NOMO-1 (cell line): ENCODE measurements at regions not wholly inside any gene's neighbourhood (a gene's known extent, or its start where the extent isn't known, plus 50 kb on each side); places are given as distances from the start of the nearest gene placed in this dataset.

Source experiments
- DNase-seq, 2 experiments: peaks; one replicate each; lab custom pipeline; 2025; ENCODE audit not compliant: unreplicated experiment in 2 of 2; lab: John Stamatoyannopoulos, UW

DNA sequence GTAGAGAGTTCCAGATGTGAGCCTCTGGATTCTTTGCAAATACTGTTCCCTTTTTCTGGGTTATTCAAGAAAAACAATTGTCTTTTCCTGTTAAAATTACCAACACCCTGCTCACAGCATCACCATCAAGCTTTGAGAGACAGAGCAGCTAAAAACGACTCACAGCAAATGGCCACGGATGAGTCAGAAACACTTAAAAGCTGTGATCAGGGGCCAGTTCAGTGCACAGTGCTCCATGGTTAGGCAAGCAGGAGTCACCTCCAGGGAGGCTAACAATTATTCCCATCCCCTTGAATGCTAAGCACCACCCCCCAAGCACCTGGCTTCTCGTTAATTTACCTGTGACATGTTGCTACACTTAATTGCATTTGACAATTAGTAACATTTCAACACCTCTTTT is 128.4 kb upstream of the CAMK1G start:
- DNase-seq, result no peak

DNA sequence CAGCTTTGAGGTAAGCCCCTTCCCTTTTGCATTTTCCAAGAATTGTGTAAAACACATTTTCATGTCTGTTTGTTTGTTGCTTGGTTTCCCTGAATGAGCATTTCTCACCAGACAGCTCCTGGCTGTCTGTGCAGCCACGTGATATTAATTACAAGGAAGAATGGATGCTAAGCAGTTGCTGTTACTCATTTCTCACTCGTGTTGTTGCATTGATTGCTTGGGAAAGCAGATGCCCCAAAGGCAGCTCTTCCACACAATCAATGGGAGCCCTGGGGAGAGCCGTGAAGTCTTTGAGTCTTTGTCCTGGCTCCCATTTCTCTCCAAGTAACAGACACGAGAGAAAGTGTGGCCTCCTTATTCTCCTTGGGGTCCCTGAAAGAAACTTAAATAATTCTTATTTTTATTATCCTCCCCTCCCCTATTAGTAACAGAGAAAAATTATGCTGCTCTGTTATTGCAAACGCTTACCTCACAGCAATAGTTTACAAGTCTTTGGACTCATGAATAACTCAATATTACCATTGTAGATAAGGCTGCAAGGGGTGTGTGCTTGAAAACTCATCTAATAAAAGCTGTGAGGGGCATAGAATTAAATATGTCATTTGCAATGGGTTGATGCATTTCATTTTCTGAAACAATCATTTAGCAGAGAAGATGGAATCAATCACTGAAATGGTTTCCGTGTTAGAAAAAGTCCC is 127.7 kb upstream of the CAMK1G start:
- DNase-seq, result no peak

GRCh38 chr1:209456878-209457277 is 126.6 kb upstream of the CAMK1G start:
- DNase-seq, result no peak

DNA sequence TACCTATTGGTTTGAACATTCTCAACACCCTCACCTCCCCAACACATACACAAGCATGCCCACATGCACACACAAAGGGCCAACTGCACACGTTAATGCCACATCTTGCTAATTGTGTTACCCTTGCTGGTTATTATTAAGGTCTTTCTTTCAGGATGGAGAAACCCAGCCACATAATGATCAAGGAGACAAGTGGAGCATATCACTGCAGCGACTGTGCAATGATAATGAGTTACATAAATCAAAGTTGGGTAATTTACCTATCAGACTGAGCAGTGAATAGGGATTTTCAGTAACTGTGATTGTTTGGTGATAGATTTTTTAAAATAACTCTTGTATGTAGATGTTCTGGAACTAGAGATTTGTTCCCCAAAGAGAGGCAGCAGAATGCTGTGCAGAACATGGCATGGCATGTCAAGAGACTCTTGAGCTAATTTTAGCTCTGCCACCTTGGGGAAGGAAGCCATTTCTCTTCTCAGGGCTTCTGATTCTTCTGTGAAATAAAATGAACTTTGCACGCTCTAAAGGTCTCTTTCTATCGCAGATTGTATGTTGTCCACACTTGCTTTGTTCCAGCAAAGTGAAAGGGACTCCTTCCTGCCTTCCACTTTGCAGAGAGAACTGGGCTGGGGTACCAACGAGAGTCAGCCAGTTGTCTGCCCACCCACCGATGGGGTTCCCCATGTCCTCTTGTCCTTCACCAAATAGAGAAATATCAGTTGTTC is 126.0 kb upstream of the CAMK1G start:
- DNase-seq, result no peak

DNA sequence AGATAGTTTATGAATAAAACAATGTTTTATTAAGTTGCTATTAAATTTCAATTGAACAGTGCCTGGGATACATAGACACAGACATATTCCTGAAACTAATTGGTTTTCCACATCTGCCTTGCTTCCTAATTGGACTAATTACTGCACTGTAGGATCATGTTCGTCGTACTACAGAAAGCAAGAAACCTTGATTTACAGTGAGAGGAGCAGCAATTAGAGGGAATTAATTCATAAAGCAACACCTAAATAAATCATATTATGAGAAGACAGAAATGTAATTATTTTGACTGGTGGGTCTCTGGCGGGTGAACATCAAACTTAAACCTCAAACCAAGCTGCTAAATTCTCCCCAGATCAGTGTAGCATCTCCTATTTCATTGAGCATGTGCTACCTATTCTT is 124.6 kb upstream of the CAMK1G start:
- no peak for DNase-seq

DNA sequence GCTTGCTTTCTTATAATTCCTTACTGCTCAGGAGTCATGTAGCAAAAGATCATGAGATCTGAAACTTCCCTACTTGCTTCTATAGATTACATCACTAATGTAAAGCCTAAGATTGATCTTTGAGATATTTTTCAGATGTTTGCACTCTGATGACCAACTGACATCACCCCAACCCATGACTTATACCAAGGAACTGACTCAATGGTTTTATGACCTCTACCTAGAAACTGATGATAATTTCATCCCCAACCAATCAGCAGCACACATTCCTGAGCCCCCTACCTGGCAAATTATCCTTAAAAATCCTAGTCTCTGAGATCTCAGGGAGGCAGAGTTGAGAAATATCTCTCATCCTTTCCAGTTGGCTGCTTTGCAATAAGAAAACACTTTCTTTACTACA is 122.3 kb upstream of the CAMK1G start:
- no peak for DNase-seq

- DNase-seq, result no peak
These were observed 121.1 kb upstream of the CAMK1G start for GRCh38 chr1:209462433-209462832.

DNA sequence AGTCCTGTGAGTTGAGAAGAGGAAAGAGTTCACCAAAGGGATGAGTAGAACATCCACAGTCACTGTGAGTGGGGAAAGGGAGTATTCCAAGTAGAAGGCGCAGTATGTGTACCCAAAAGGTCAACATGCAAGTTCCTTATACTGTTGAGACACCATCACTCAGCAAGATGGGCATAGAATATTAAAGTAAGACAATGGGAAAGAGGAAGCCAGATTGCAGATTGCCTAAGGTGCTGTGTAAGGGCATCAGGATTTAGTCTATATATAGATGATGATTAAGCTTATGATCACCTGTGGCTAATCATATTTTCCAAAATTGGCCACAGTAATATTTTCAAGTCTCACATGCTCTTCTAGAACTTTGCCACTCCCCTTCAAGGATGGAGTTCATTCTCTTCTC is 120.1 kb upstream of the CAMK1G start:
- DNase-seq, result no peak

- DNase-seq, result no peak
These were observed 110.5 kb upstream of the CAMK1G start for GRCh38 chr1:209473025-209473424.

DNA sequence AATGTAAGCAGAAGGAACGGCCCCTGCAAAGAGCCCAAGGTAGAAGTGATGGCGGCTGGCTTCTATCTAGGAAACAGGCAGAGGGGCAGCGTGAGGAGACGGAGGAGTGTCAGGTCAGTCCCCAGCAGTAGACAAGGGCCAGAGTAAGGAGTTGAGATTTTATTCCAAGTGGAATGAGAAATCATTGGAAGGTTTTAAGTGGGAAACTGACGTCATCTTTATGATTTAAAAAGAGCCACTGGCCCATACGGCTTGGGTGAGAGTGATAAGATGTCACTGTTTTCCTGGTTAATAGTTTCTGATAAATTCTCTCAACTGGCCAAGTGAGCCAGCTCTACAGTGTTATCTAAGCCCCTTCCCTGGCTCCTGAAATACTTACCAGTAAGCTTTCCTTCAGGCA is 103.2 kb upstream of the CAMK1G start:
- no peak for DNase-seq

DNA sequence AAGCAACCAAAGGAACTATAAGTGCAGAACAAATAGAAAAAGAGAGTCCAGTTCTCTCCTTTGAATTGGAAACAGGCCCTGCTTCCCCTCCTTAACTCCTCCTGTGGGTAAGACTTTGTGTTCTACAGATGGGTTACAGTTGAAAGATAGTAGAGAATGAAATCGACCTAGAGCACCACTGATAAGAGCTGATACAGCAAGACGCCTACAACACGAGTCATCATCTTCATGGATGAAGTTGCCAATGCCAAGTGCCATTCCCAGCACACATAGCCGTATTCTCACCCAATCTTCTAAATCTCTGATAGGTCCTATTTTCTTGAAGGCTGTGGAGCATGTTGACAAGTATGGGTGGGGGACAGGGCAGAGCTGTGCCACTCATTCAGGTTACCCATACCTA is 99.8 kb upstream of the CAMK1G start:
- no peak for DNase-seq

- no peak for DNase-seq
These were observed 99.1 kb upstream of the CAMK1G start for GRCh38 chr1:209484429-209484828.

GRCh38 chr1:209485167-209485566 is 98.3 kb upstream of the CAMK1G start:
- DNase-seq, result no peak

DNA sequence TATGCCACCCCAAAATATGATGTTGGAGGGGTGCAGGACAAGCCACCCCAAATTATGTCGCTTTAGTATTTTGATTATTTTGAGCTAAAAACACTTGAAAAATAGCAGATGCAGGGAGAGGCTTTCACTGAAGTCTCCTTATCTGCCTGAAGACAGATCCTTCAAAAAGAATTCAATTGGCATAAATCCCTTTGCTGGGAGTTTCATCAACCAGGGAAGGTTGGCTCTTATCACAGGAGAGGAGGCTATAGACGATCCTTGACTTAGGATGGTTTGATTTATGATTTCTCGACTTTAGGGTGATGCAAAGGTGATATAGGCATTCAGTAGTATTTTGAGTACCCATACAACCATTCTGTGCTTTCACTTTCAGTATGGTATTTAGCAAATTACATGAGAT is 97.8 kb upstream of the CAMK1G start:
- no peak for DNase-seq

DNA sequence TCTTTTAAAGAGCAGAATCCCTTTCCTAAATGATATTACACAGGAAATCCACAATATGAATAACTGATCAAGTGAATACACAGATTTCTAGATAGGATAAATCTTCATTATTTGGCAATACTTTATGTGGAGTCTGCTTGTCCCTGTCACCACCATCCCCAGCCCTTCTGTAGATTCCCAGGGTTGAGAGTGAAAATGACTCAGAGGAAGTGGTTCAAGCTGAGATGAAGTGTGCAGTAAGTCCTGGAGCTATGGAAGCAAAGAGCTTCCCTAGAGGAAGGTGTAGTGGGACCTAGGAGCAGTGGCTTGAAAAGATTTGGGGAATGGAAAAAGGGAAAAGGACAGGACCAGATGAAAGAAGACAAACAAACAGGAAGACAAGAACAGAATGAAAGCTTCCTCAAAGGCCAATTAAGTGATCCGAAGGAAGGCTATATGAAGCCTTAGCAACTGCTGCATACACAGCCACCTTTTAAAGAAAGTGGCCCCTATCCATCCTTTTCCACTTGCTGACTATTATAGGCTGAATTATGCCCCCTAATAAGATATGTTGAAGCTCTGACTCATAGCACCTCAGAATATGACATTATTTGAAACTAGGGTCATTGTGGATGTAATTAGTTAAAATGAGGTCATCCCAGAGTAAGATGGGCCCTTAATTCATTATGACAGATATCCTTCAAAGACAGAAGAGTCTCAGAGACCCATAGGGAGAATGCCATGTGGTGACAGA is 96.5 kb upstream of the CAMK1G start:
- no peak for DNase-seq

DNA sequence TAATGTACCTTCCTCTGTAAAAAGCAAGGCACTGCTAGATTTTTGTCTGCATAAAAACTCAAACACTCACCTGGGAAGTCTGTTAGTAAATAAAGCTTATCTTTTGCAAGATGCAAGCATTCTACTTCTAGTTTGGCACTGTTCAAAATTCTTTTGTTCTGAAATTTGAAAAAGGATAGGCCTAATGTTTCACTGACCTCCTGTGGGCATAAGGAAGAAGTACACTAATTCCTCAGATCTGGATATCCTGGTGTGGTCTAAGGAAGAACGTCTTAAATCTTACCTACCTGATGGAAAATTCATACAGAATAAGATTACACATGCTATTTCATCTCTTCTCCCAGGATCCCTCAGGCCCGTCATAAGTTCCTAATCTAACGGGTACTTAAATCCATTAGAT is 93.5 kb upstream of the CAMK1G start:
- DNase-seq, result no peak

GRCh38 chr1:209491031-209491430 is 92.5 kb upstream of the CAMK1G start:
- DNase-seq, result no peak

DNA sequence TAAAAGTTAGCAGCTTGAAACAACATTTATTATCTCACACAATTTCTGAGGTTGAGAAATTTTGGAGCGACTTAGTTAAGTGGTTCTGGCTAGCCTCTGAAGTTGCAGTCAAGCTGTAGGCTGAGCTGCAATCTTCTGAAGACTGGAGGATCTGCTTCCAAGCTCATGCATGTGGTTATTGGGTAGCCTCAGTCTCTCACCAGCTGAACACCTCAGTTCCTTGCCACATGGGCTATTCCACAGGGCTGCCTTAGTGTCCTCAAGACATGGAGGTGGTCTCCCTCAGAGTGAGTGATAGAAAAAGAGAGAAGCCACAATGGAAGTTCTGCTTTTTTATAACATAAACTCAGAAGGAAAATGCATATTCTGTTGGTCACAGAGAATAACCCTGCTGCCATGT is 92.0 kb upstream of the CAMK1G start:
- no peak for DNase-seq

DNA sequence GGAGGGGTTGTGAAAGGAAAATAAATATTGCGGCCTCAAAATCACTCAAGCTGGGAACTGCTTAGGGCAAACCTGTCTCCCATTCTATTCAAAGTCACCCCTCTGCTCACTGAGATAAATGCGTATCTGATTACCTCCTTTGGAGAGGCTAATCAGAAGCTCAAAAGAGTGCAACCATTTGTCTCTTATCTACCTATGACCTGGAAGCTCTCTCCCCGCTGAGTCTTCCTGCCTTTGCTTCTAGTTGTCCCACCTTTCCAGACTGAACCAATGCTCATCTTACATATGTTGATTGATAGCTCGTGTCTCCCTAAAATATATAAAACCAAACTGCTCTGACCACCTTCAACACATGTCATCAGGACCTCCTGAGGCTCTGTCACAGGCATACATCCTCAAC is 91.6 kb upstream of the CAMK1G start:
- DNase-seq, result no peak

DNA sequence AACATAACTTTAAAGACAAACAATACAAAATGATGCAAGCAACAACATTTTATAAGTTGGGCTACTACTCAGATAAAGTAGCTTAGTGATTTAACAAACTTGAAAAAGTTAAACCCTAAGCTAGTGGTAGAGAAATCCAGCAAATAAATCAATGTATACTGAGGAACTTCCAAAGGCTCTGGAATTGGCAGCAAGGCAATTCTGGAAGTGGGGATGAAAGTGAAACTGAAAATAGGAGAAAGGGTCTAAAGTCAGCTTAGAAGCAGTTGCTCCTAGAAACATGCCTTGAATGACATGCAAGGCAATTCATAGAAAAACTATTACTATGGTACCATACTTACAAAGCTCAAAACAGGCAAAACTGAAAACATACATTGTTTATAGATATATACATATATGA is 90.0 kb upstream of the CAMK1G start:
- no peak for DNase-seq

DNA sequence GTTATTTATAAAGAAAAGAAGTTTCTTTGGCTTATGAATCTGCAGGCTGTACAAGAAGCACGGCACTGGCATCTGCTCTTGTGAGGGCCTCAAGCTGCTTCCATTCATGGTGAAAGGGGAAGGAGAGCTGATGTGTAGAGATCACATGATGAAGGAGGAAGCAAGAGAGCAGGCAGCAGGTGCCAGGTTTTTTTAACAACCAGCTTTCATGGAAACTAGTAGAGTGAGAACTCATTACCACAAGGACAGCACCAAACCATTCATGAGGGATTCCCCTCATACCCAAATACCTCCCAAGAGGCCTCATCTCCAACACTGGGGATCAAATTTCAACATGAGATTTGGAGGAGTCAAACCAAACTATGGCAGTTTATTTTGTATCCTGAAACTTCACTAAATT is 85.8 kb upstream of the CAMK1G start:
- DNase-seq, result no peak

GRCh38 chr1:209500993-209501392 is 82.5 kb upstream of the CAMK1G start:
- no peak for DNase-seq
